ENCODE measurements at regions not wholly inside any gene's neighbourhood (a gene's known extent, or its start where the extent isn't known, plus 50 kb on each side); places are given as distances from the start of the nearest gene placed in this dataset.
"Not testable (repeated sequence)": the region's sequence is repeated elsewhere in the genome, so short reads cannot be mapped to it uniquely, and the experiment has no call there.

GRCh38 chr4:34973650-34974312 lies 1270.5 kb downstream of the ARAP2 start:
- H3K36me3 Mint-ChIP-seq (ENCODE audit: low read depth) = no peaks in the 10 kb centered on the region
- no peak for TF ChIP-seq CTCF (IDR thresholded peaks at IDR 0.05; ENCODE audit: unreplicated experiment in 3 of 3)
- H3K9me3 Mint-ChIP-seq = no peaks in the 10 kb centered on the region
- H3K4me3 Mint-ChIP-seq = no peak overlapping the region
- no peak overlapping the region for H3K27ac Mint-ChIP-seq
- no peaks in the 10 kb centered on the region for H3K4me1 Mint-ChIP-seq
- H3K27me3 Mint-ChIP-seq (ENCODE audit: low read depth) = no peaks in the 10 kb centered on the region

- Mint-ChIP-seq H3K36me3 (ENCODE audit: low read depth) (no peaks in the 10 kb centered on the region), H3K9me3 (no peaks in the 10 kb centered on the region), H3K27me3 (ENCODE audit: low read depth) (no peaks in the 10 kb centered on the region), H3K4me1 (no peaks in the 10 kb centered on the region), H3K27ac (no peak overlapping the region), H3K4me3 (no peak overlapping the region)
- no peak for TF ChIP-seq CTCF (IDR thresholded peaks at IDR 0.05; ENCODE audit: unreplicated experiment in 3 of 3)
These were observed 1270.0 kb downstream of the ARAP2 start for GRCh38 chr4:34974313-34974680.

GRCh38 chr4:35021222-35021621 lies 1223.1 kb downstream of the ARAP2 start:
- not testable (repeated sequence) for H3K36me3 Mint-ChIP-seq (ENCODE audit: low read depth); H3K27ac Mint-ChIP-seq; H3K4me1 Mint-ChIP-seq; H3K27me3 Mint-ChIP-seq (ENCODE audit: low read depth); H3K4me3 Mint-ChIP-seq; H3K9me3 Mint-ChIP-seq

- Mint-ChIP-seq H3K27ac (no peak overlapping the region), H3K9me3 (peaks cover 3% of the 10 kb centered on the region), H3K4me3 (no peak overlapping the region), H3K4me1 (no peaks in the 10 kb centered on the region), H3K27me3 (ENCODE audit: low read depth) (no peaks in the 10 kb centered on the region), H3K36me3 (ENCODE audit: low read depth) (no peaks in the 10 kb centered on the region)
- TF ChIP-seq CTCF (IDR thresholded peaks at IDR 0.05; ENCODE audit: unreplicated experiment in 3 of 3) = no peak
These were observed 1219.0 kb downstream of the ARAP2 start for GRCh38 chr4:35025152-35025834.

GRCh38 chr4:35038079-35038805 lies 1206.1 kb downstream of the ARAP2 start:
- H3K4me1 Mint-ChIP-seq = no peaks in the 10 kb centered on the region
- TF ChIP-seq CTCF (IDR thresholded peaks at IDR 0.05; ENCODE audit: unreplicated experiment in 3 of 3) = no peak

GRCh38 chr4:35038845-35039244 lies 1205.5 kb downstream of the ARAP2 start:
- Mint-ChIP-seq H3K27ac (no peak overlapping the region), H3K27me3 (ENCODE audit: low read depth) (no peaks in the 10 kb centered on the region), H3K4me1 (no peaks in the 10 kb centered on the region), H3K4me3 (no peak overlapping the region), H3K36me3 (ENCODE audit: low read depth) (no peaks in the 10 kb centered on the region), H3K9me3 (no peaks in the 10 kb centered on the region)
- TF ChIP-seq CTCF (IDR thresholded peaks at IDR 0.05; ENCODE audit: unreplicated experiment in 3 of 3) = no peak

More at GRCh38 chr4:35038079-35038805, 1206.1 kb downstream of the ARAP2 start:
- no peak overlapping the region for H3K4me3 Mint-ChIP-seq
- no peak overlapping the region for H3K27ac Mint-ChIP-seq
- no peaks in the 10 kb centered on the region for H3K36me3 Mint-ChIP-seq (ENCODE audit: low read depth)
- no peaks in the 10 kb centered on the region for H3K27me3 Mint-ChIP-seq (ENCODE audit: low read depth)
- H3K9me3 Mint-ChIP-seq = no peaks in the 10 kb centered on the region

Measured in nephron (organoid).